Mesendoderm (in vitro differentiated cells): ENCODE measurements at regions not wholly inside any gene's neighbourhood (a gene's known extent, or its start where the extent isn't known, plus 50 kb on each side); places are given as distances from the start of the nearest gene placed in this dataset.

Source experiments
- DNase-seq: peaks from one replicate; pipeline ENCODE4 v3.0.0; 2013
- H2AK5ac ChIP-seq: 2 replicates; pipeline ENCODE4 v1.6.1; 2013; ENCODE audit warnings: low read length, inconsistent platforms
- H2BK120ac ChIP-seq: 2 replicates; pipeline ENCODE4 v1.6.1; 2013; ENCODE audit warnings: low read depth, mild to moderate bottlenecking, low read length, moderate library complexity, mixed read lengths
- H2BK15ac ChIP-seq: replicated peaks from 2 replicates; pipeline ENCODE4 v1.6.1; 2013; ENCODE audit warnings: low read depth, mild to moderate bottlenecking, moderate library complexity
- H2BK5ac ChIP-seq: 2 replicates; pipeline ENCODE4 v1.6.1; 2013; ENCODE audit warnings: low read length, inconsistent platforms
- H3K18ac ChIP-seq: 2 replicates; pipeline ENCODE4 v1.6.1; 2013; ENCODE audit warnings: mild to moderate bottlenecking, low read length, mixed read lengths
- H3K23ac ChIP-seq: one replicate; pipeline ENCODE4 v1.6.1; 2013; ENCODE audit warnings: low read length
- H3K27ac ChIP-seq: 2 replicates; pipeline ENCODE4 v1.5.1; 2013; ENCODE audit warnings: low read depth, mild to moderate bottlenecking, inconsistent platforms, low read length, moderate library complexity
- H3K27me3 ChIP-seq: 2 replicates; pipeline ENCODE4 v1.6.1; 2013; ENCODE audit warnings: low read length, control low read depth, mild to moderate bottlenecking, inconsistent platforms; ENCODE audit not compliant: insufficient read depth, poor library complexity
- H3K36me3 ChIP-seq: 2 replicates; pipeline ENCODE4 v1.6.1; 2013; ENCODE audit warnings: low read length, inconsistent platforms; ENCODE audit not compliant: control insufficient read depth, insufficient read depth
- H3K4ac ChIP-seq: one replicate; pipeline ENCODE4 v1.6.1; 2013; ENCODE audit warnings: low read depth, mild to moderate bottlenecking, low read length, moderate library complexity
- H3K4me1 ChIP-seq: 2 replicates; pipeline ENCODE4 v1.6.1; 2013; ENCODE audit warnings: low read depth, low read length, inconsistent platforms; ENCODE audit not compliant: control insufficient read depth
- H3K4me2 ChIP-seq: 2 replicates; pipeline ENCODE4 v1.6.1; 2013; ENCODE audit warnings: low read length
- H3K4me3 ChIP-seq: 2 replicates; pipeline ENCODE4 v1.5.1; 2013; ENCODE audit warnings: mild to moderate bottlenecking, low read length
- H3K56ac ChIP-seq: one replicate; pipeline ENCODE4 v1.6.1; 2013; ENCODE audit warnings: low read length
- H3K79me1 ChIP-seq: 2 replicates; pipeline ENCODE4 v1.6.1; 2013; ENCODE audit warnings: low read length, inconsistent platforms
- H3K79me2 ChIP-seq: 2 replicates; pipeline ENCODE4 v1.6.1; 2013; ENCODE audit warnings: mild to moderate bottlenecking, low read length; ENCODE audit not compliant: control insufficient read depth, insufficient read depth
- H3K9ac ChIP-seq: 2 replicates; pipeline ENCODE4 v1.6.1; 2013; ENCODE audit warnings: low read length, inconsistent platforms
- H4K5ac ChIP-seq: one replicate; pipeline ENCODE4 v1.6.1; 2013; ENCODE audit warnings: low read length
- H4K8ac ChIP-seq: one replicate; pipeline ENCODE4 v1.6.1; 2013; ENCODE audit warnings: low read depth, mild to moderate bottlenecking, control low read depth, low read length, moderate library complexity
- WGBS: extraction: QIAGEN DNeasy Blood & Tissue Kit; methylation state at CpG from one replicate; pipeline ENCODE4 v1.1.7; 2013; ENCODE audit warnings: low lambda C conversion rate, missing lambda C conversion rate; ENCODE audit not compliant: insufficient coverage; ENCODE audit errors: extremely low coverage; 5-methylcytosine and 5-hydroxymethylcytosine counted together

DNA sequence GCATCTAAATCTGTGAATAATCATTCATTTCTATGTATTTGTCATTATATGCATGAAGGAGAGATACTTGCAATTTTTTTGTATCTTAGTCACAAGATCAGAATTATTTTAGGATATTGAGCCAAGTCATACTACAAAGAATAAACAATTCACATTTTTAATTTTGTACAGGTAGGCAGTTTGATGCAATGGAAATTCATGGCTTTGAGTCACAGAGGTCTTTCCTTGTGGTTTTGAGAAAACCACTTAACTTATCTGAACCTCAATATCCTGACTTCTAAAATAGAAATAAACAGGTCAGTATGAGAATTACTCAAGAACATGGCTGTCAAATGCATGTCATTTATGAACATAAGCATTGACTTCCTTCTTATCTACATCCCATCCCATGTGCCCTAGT is 221.4 kb upstream of the SLC10A2 start:
- Histone ChIP-seq H3K79me2 (no peaks in the 10 kb centered on the region), H3K36me3 (no peaks in the 10 kb centered on the region), H3K79me1 (no peaks in the 10 kb centered on the region), H3K27me3 (no peaks in the 10 kb centered on the region), H3K23ac (no peak overlapping the region), H2BK5ac (no peak overlapping the region), H2AK5ac (no peak overlapping the region), H4K8ac (no peak overlapping the region), H3K4me3 (no peak overlapping the region), H3K4ac (no peak overlapping the region), H4K5ac (no peak overlapping the region), H3K4me1 (no peaks in the 10 kb centered on the region), H3K4me2 (no peak overlapping the region), H3K9ac (no peak overlapping the region), H2BK15ac (no peak overlapping the region), H3K18ac (no peak overlapping the region), H3K27ac (no peak overlapping the region), H3K56ac (no peak overlapping the region), H2BK120ac (no peak overlapping the region)
- DNase-seq: no peak

DNA sequence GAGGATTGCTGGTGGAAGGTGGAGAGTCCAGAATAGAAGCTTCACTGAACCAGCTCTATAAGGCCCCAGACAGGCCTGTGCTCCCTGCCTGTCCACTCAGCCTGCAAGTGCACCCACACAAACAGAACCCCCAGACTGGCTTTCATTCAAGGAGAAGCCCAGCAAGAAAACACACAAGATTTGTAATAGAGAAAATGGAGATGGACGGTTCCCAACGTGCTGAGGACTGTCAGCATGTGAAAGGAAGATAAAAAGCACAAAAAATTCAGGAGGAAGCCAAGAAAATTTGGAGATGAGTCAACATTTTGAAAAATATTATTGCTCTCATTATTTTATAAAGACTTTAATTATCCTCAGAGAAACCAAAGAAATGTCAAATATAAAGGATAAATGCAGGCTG is 218.2 kb upstream of the SLC10A2 start:
- Histone ChIP-seq H4K8ac (no peak overlapping the region), H3K79me1 (no peaks in the 10 kb centered on the region), H3K79me2 (no peaks in the 10 kb centered on the region), H3K4me1 (peaks cover 2% of the 10 kb centered on the region), H3K23ac (no peak overlapping the region), H2BK15ac (no peak overlapping the region), H3K4me2 (no peak overlapping the region), H3K27ac (no peak overlapping the region), H3K56ac (no peak overlapping the region), H3K36me3 (no peaks in the 10 kb centered on the region), H3K27me3 (no peaks in the 10 kb centered on the region), H2AK5ac (no peak overlapping the region), H2BK120ac (no peak overlapping the region), H3K18ac (peak overlapping the region; percentile 4), H2BK5ac (no peak overlapping the region), H3K9ac (no peak overlapping the region), H3K4me3 (no peak overlapping the region), H3K4ac (no peak overlapping the region), H4K5ac (no peak overlapping the region)
- no CpG with 5 or more reads among the region's 2 CpGs for WGBS
- no peak for DNase-seq

GRCh38 chr13:103283451-103283820 is 217.2 kb upstream of the SLC10A2 start:
- H3K79me2 ChIP-seq: no peaks in the 10 kb centered on the region
- H3K9ac ChIP-seq: no peak overlapping the region
- no peak overlapping the region for H3K4me3 ChIP-seq
- no peak overlapping the region for H3K56ac ChIP-seq
- no peak overlapping the region for H3K23ac ChIP-seq
- H3K4me2 ChIP-seq: no peak overlapping the region
- H3K4me1 ChIP-seq: peaks cover 2% of the 10 kb centered on the region
- no peak overlapping the region for H4K5ac ChIP-seq
- no peak overlapping the region for H4K8ac ChIP-seq
- no peaks in the 10 kb centered on the region for H3K36me3 ChIP-seq
- peak overlapping the region; percentile 43 for H3K4ac ChIP-seq
- no peak overlapping the region for H2AK5ac ChIP-seq
- H3K18ac ChIP-seq: peak overlapping the region; percentile 14
- no peaks in the 10 kb centered on the region for H3K79me1 ChIP-seq
- no CpG with 5 or more reads among the region's 1 CpG for WGBS
- H3K27ac ChIP-seq: no peak overlapping the region
- H2BK5ac ChIP-seq: no peak overlapping the region
- DNase-seq: no peak
- H2BK120ac ChIP-seq: no peak overlapping the region
- H3K27me3 ChIP-seq: no peaks in the 10 kb centered on the region
- H2BK15ac ChIP-seq: no peak overlapping the region

- Histone ChIP-seq H3K27ac (no peak overlapping the region), H3K18ac (peak overlapping the region; percentile 14)
- no CpG with 5 or more reads among the region's 14 CpGs for WGBS
These were observed 216.6 kb upstream of the SLC10A2 start for GRCh38 chr13:103282571-103283450.

GRCh38 chr13:103277959-103278694 is 211.9 kb upstream of the SLC10A2 start:
- no peak overlapping the region for H3K4ac ChIP-seq
- no peak overlapping the region for H3K4me2 ChIP-seq
- no peak overlapping the region for H3K27ac ChIP-seq
- no CpG with 5 or more reads among the region's 5 CpGs for WGBS
- no peak for DNase-seq
- no peaks in the 10 kb centered on the region for H3K79me2 ChIP-seq
- H3K4me1 ChIP-seq: peaks cover 2% of the 10 kb centered on the region
- no peak overlapping the region for H2BK5ac ChIP-seq
- H3K27me3 ChIP-seq: no peaks in the 10 kb centered on the region
- H3K23ac ChIP-seq: no peak overlapping the region
- no peak overlapping the region for H4K8ac ChIP-seq
- no peak overlapping the region for H2BK15ac ChIP-seq
- H2BK120ac ChIP-seq: no peak overlapping the region
- H3K56ac ChIP-seq: no peak overlapping the region
- no peak overlapping the region for H3K9ac ChIP-seq
- H2AK5ac ChIP-seq: no peak overlapping the region
- no peak overlapping the region for H3K4me3 ChIP-seq
- H4K5ac ChIP-seq: no peak overlapping the region
- H3K18ac ChIP-seq: no peak overlapping the region
- no peaks in the 10 kb centered on the region for H3K79me1 ChIP-seq
- no peaks in the 10 kb centered on the region for H3K36me3 ChIP-seq

More at GRCh38 chr13:103282571-103283450, 216.6 kb upstream of the SLC10A2 start:
- no peak overlapping the region for H3K4ac ChIP-seq
- no peak overlapping the region for H4K5ac ChIP-seq
- DNase-seq: peak; percentile 86
- H3K36me3 ChIP-seq: no peaks in the 10 kb centered on the region
- no peak overlapping the region for H2BK5ac ChIP-seq
- no peak overlapping the region for H3K9ac ChIP-seq
- peaks cover 2% of the 10 kb centered on the region for H3K4me1 ChIP-seq
- H3K23ac ChIP-seq: no peak overlapping the region
- no peak overlapping the region for H2BK15ac ChIP-seq
- H4K8ac ChIP-seq: no peak overlapping the region
- H3K79me2 ChIP-seq: no peaks in the 10 kb centered on the region
- H2BK120ac ChIP-seq: no peak overlapping the region
- H3K79me1 ChIP-seq: no peaks in the 10 kb centered on the region
- no peak overlapping the region for H2AK5ac ChIP-seq
- no peak overlapping the region for H3K4me2 ChIP-seq
- H3K56ac ChIP-seq: no peak overlapping the region
- no peaks in the 10 kb centered on the region for H3K27me3 ChIP-seq
- no peak overlapping the region for H3K4me3 ChIP-seq
